HS-5 (cell line): ENCODE measurements at regions not wholly inside any gene's neighbourhood (a gene's known extent, or its start where the extent isn't known, plus 50 kb on each side); places are given as distances from the start of the nearest gene placed in this dataset.

Experiments used
- DNase-seq: peaks from one replicate; pipeline ENCODE4 v3.0.0-alpha.2; 2012; ENCODE audit warnings: low read depth

DNA sequence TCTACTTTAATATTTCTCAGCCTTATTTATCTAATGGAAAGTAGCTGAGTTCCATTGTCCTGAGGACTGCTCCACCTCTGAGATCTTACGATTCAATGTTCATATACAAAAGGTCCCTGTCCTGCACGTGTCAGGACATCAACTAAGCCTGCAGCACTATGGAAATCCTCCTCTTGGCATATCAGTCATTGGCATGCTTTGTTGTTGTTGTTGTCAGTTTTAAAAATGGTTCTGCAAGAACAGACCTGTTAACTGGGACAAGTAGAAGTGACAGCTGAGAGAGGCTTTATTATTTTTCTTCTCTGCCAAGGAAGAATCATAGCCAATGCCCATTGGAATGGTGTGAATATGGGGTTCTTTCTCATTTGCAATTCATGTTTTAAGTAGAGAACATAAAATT, 450.1 kb upstream of the PKDCC start:
- no peak for DNase-seq

GRCh38 chr2:41598161-41598894, 449.5 kb upstream of the PKDCC start:
- no peak for DNase-seq

- no peak for DNase-seq
These were observed 447.4 kb upstream of the PKDCC start for GRCh38 chr2:41600460-41600859.

GRCh38 chr2:41602341-41602740, 445.5 kb upstream of the PKDCC start:
- DNase-seq, result no peak

GRCh38 chr2:41605311-41605710, 442.5 kb upstream of the PKDCC start:
- DNase-seq, result no peak

GRCh38 chr2:41605914-41606313, 441.9 kb upstream of the PKDCC start:
- no peak for DNase-seq

DNA sequence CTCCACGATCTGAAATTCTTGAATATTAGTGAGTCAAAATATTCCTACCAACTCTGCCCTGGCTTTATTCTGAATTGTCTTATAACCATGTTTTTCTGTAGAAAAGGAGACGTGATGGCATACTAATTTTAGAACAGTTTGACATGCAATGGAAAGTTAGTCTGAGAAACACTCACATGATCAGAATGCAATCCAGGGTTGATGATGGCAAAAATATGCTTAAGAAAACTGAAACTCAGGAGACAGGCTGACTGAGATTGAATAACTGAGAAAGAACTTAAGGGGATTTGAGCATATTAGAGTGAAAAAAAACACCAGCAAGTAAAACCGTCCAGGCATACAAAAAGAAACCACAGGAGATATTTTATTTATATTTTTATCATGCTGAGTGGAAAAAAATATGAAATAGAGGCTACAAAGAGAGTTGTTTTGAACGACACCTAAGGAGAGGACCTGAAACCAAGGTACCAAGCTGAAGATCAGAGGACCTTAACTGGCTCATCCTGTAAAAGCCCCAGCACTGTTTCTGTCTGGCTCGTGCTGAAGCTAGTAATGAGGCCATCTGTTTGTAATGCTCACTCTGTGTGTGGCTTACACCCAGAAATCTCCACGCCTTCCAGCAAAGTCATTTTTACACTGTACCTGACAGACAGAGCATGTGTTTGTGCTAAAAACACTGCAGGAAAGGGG, 437.2 kb upstream of the PKDCC start:
- no peak for DNase-seq

- DNase-seq, result no peak
These were observed 429.1 kb upstream of the PKDCC start for GRCh38 chr2:41618754-41619153.

GRCh38 chr2:41621095-41621494, 426.7 kb upstream of the PKDCC start:
- DNase-seq, result no peak

- no peak for DNase-seq
These were observed 426.3 kb upstream of the PKDCC start for GRCh38 chr2:41621563-41621962.

- no peak for DNase-seq
These were observed 425.5 kb upstream of the PKDCC start for GRCh38 chr2:41622301-41622700.

- no peak for DNase-seq
These were observed 420.9 kb upstream of the PKDCC start for GRCh38 chr2:41626936-41627335.

DNA sequence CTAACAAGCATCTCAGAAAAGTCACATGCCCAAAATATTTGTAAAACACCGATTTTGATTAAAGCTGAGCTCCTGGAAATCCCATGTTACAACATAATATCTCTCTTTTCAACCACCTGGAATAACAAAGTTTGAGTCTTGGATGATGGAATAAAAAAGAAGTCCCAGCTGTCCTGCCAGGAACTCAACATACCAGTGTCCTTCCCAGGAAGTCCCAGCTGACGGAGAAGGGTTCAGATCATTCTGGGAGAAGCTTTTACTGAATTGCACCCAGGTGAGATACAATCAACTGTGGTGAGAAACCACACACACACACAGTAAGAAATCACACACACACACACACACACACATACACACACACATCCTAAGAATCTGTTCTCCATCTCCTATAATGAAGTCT, 413.1 kb upstream of the PKDCC start:
- DNase-seq, result no peak

DNA sequence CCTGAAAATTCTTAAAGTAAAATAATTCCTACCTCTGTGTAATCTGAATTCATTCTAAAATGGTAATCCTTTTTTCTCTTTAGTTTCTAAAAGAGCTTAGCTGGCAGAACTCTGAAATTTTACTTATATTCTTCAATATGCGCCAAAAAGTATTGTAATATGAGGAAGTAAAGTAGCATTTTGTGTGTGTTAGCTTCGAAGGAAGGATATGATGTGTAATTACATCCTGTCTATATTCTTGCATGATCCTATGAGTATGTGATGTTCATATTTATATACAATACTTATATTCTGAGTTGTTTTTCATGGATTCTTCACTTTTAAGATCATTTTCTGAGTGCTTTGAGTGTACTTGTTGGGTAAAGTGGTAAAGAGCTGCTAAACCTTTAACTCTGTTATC, 402.9 kb upstream of the PKDCC start:
- no peak for DNase-seq

DNA sequence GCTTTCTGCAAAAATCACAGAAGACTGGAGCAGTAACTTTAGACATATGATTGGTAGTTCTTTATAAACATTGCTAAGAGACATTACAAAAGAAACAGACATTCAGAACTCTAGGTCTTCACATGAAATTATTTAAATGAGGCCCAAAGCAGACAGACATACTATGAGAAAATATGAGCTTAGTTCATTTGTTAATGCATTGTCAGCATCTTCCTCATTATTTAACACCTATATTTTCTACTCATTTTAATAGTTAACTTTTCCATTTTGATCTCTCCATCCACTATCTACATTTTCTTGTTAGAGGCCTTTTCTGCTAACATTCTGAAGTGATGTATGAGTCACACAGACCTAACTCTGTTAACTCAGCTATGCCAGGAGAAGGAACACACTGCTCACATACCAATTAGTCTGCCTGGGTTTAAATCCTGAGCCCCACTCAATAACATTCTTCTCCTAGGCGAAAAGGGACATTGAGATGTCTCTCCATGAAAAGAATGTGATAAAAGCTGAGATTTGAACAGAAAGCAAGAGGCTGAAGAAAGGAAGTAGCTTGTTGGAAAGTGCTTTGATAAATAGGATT, 400.3 kb upstream of the PKDCC start:
- DNase-seq, result no peak

DNA sequence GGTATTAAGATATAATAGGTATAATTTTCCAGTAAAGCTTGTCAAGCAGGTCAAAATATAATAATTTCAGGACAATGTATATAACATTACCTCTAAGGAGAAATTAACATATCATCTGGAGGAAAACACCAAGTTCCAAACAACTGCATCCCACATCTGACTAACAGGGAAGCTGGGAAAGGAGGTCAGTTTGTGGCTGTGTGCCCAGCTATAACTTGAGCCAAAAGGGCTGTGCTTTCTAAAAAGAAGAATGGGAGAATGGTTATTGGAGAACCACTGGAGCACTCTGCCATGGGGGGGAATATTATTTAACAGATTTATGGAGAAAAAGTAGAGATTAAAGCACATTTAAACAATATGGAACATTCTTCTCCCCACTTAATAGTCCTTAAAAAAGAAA, 390.6 kb upstream of the PKDCC start:
- DNase-seq, result no peak

DNA sequence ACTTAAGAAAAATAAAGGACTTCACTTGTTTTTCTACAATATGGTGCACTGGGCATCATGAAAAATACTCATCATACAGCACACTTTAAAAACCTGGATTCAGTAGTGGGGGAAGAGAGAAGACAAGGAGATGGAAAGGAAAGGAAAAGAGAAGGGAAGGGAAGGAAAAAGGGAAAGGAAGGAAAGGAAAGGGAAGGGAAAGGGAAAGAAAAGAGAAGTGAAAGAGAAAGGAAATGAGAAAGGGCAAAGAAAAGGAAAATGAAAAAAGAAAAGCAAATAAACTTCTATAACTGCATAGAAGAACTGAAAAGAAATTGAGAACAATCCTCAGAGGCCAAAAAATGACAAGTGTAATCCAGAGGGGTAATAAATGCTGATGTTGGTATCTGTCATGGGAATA, 388.1 kb upstream of the PKDCC start:
- no peak for DNase-seq

DNA sequence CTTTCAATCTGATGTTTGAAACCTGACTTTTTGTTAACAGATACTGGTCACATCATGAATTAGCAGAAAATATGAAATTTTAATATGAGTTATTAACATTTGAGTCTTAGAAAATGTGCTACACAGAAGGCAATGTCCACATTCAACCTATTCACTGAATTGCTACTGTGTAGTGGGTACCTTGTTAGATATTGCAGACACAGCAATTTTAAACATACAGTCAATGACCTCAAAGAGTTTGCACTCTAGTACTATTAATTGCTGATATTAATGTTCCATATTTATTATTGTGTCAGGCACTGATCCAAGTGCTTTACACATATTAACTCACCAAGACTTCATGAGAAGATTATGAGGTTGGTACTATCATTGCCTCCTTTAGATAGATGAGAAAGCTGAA, 385.4 kb upstream of the PKDCC start:
- DNase-seq, result no peak

DNA sequence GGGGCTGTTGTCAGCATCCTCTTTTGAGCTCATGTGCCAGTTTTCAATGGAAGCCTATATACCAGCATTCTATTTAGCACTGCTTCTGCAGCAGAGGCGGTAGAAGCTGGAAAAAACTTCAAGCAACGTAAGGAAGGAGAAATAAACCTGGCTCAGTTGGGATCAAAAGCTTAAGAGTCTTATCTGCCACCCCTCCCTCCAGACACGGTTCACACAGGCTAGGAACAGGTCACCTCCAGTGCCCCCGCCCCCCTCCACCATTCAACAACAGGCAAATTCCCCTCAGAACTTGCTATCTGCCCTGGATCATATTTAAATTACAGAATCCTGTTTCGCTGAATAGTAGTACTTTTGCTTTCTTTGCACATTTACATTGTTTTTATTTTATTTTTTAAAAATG, 384.8 kb upstream of the PKDCC start:
- DNase-seq, result no peak

DNA sequence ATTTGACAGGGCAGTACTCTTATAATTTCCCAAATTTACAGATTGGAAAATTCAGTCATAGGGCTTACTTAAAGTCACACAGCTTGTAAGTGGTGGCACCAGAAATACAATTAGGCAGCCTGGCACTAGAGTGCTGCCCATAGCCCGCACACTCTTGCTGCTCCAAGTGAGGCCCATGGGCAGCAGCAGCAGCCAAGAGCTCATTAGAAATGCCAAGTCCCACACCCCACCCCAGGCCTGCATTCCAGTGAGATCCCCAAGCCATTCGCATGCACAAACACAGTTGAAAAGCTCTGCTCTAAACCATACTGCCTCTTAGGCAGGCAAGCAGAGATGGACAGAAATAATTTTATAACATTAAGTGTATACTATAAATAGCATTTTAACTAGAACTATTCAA, 379.3 kb upstream of the PKDCC start:
- no peak for DNase-seq

- no peak for DNase-seq
These were observed 369.2 kb upstream of the PKDCC start for GRCh38 chr2:41678639-41679038.

- no peak for DNase-seq
These were observed 361.7 kb upstream of the PKDCC start for GRCh38 chr2:41686156-41686555.

DNA sequence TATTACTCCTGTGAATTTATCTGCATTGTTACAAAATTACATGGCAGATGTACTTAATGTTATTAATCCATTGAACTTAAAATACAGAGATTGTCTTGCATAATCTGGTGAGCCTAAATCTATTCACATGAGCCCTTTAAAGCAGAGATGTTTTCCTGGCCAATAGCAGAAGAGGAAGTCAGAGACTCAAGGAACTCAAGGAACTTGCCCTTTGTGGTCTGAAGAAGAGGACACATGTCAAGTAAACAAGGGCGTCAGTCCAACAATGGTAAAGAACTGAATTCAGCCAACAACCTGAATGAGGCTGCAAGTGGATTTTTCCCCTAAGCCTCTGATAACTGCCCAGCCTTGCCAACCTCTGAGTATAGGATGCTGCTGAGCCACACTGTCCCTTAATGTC, 356.3 kb upstream of the PKDCC start:
- DNase-seq, result no peak
